H9 (cell line): ENCODE measurements at regions not wholly inside any gene's neighbourhood (a gene's known extent, or its start where the extent isn't known, plus 50 kb on each side); places are given as distances from the start of the nearest gene placed in this dataset.
"Not testable (repeated sequence)": the region's sequence is repeated elsewhere in the genome, so short reads cannot be mapped to it uniquely, and the experiment has no call there.

Experiments
- DNase-seq: peaks from one replicate; pipeline ENCODE4 v3.0.0-alpha.2; 2017
- H2AFZ ChIP-seq: one replicate; pipeline ENCODE4 v1.6.1; 2013; ENCODE audit warnings: mild to moderate bottlenecking, low read length, control low read depth, moderate library complexity
- H2AK5ac ChIP-seq: 2 replicates; pipeline ENCODE4 v1.6.1; 2013; ENCODE audit warnings: low read length, control low read depth, mixed read lengths; ENCODE audit not compliant: insufficient read length
- H2BK120ac ChIP-seq: one replicate; pipeline ENCODE4 v1.6.1; 2013; ENCODE audit warnings: low read depth, mild to moderate bottlenecking, low read length, control low read depth, inconsistent platforms; ENCODE audit not compliant: poor library complexity, severe bottlenecking
- H2BK12ac ChIP-seq: 2 replicates; pipeline ENCODE4 v1.6.1; 2013; ENCODE audit warnings: low read length, control low read depth, mixed read lengths, low read depth; ENCODE audit not compliant: insufficient read length
- H2BK15ac ChIP-seq: 2 replicates; pipeline ENCODE4 v1.6.1; 2013; ENCODE audit warnings: low read depth, low read length, control low read depth
- H2BK20ac ChIP-seq: one replicate; pipeline ENCODE4 v1.6.1; 2013; ENCODE audit warnings: low read depth, mild to moderate bottlenecking, low read length, control low read depth, inconsistent platforms; ENCODE audit not compliant: poor library complexity, severe bottlenecking
- H2BK5ac ChIP-seq: 2 replicates; pipeline ENCODE4 v1.6.1; 2013; ENCODE audit warnings: low read length, control low read depth, mixed read lengths; ENCODE audit not compliant: insufficient read length
- H3K14ac ChIP-seq: 2 replicates; pipeline ENCODE4 v1.6.1; 2013; ENCODE audit warnings: low read length, control low read depth; ENCODE audit not compliant: insufficient read depth
- H3K18ac ChIP-seq: 2 replicates; pipeline ENCODE4 v1.6.1; 2013; ENCODE audit warnings: low read depth, mild to moderate bottlenecking, mixed read lengths, low read length, control low read depth; ENCODE audit not compliant: insufficient read length
- H3K23ac ChIP-seq: 2 replicates; pipeline ENCODE4 v1.6.1; 2013; ENCODE audit warnings: low read length, control low read depth, mixed read lengths, low read depth; ENCODE audit not compliant: insufficient read length
- H3K23me2 ChIP-seq: 2 replicates; pipeline ENCODE4 v1.6.1; 2013; ENCODE audit warnings: low read depth, mild to moderate bottlenecking, mixed read lengths, low read length, control low read depth; ENCODE audit not compliant: insufficient read length, poor library complexity, severe bottlenecking
- H3K27ac ChIP-seq: 2 replicates; pipeline ENCODE4 v1.5.1; 2013; ENCODE audit warnings: low read length, control low read depth, mixed read lengths, low read depth; ENCODE audit not compliant: insufficient read length
- H3K27me3 ChIP-seq: 2 replicates; pipeline ENCODE4 v1.6.1; 2013; ENCODE audit warnings: low read length, control low read depth, inconsistent platforms; ENCODE audit not compliant: insufficient read depth
- H3K4ac ChIP-seq: 2 replicates; pipeline ENCODE4 v1.6.1; 2013; ENCODE audit warnings: low read depth, mild to moderate bottlenecking, control low read depth, inconsistent platforms, low read length, moderate library complexity
- H3K4me1 ChIP-seq: 2 replicates; pipeline ENCODE4 v1.6.1; 2013; ENCODE audit warnings: low read length, control low read depth, inconsistent platforms; ENCODE audit not compliant: insufficient read depth
- H3K4me2 ChIP-seq: 2 replicates; pipeline ENCODE4 v1.6.1; 2013; ENCODE audit warnings: low read length, control low read depth, mixed read lengths; ENCODE audit not compliant: insufficient read length, insufficient read depth
- H3K56ac ChIP-seq: 2 replicates; pipeline ENCODE4 v1.6.1; 2013; ENCODE audit warnings: low read depth, mild to moderate bottlenecking, mixed read lengths, low read length, control low read depth; ENCODE audit not compliant: insufficient read length
- H3K79me1 ChIP-seq: 2 replicates; pipeline ENCODE4 v1.6.1; 2013; ENCODE audit warnings: low read depth, mild to moderate bottlenecking, moderate library complexity, low read length, control low read depth, inconsistent platforms; ENCODE audit not compliant: insufficient read depth, poor library complexity, severe bottlenecking
- H3K79me2 ChIP-seq: 2 replicates; pipeline ENCODE4 v1.6.1; 2013; ENCODE audit warnings: low read length, control low read depth, inconsistent platforms; ENCODE audit not compliant: insufficient read depth
- H3K9ac ChIP-seq: 2 replicates; pipeline ENCODE4 v1.6.1; 2013; ENCODE audit warnings: low read length, control low read depth, mixed read lengths; ENCODE audit not compliant: insufficient read length; ENCODE audit errors: extremely low read depth
- H3K9me3 ChIP-seq: one replicate; pipeline ENCODE4 v1.6.1; 2013; ENCODE audit warnings: low read depth, low read length, inconsistent platforms; ENCODE audit not compliant: control insufficient read depth
- H3T11ph ChIP-seq: one replicate; pipeline ENCODE4 v1.6.1; 2013; ENCODE audit warnings: mild to moderate bottlenecking, low read length, control low read depth, inconsistent platforms
- H4K20me1 ChIP-seq: one replicate; pipeline ENCODE4 v1.6.1; 2013; ENCODE audit not compliant: control insufficient read depth, insufficient read length, insufficient read depth
- H4K5ac ChIP-seq: 2 replicates; pipeline ENCODE4 v1.6.1; 2013; ENCODE audit warnings: low read depth, mild to moderate bottlenecking, mixed read lengths, low read length, control low read depth; ENCODE audit not compliant: insufficient read length
- H4K8ac ChIP-seq: replicated peaks from 2 replicates; pipeline ENCODE4 v1.6.1; 2013; ENCODE audit warnings: low read length, control low read depth, mixed read lengths, low read depth; ENCODE audit not compliant: insufficient read length
- H4K91ac ChIP-seq: 2 replicates; pipeline ENCODE4 v1.6.1; 2013; ENCODE audit warnings: low read depth, mild to moderate bottlenecking, moderate library complexity, mixed read lengths, low read length, control low read depth; ENCODE audit not compliant: insufficient read length
- H3K27ac Mint-ChIP-seq, 3 experiments: 2 replicates in 2 of 3; 3 replicates in 1 of 3; pipeline ENCODE4 v1.8.0; 2020 to 2021; ENCODE audit warnings: mixed read lengths in 3 of 3, mild to moderate bottlenecking in 1 of 3, moderate library complexity in 1 of 3
- H3K27me3 Mint-ChIP-seq: 2 replicates; pipeline ENCODE4 v1.8.0; 2021; ENCODE audit warnings: low read depth, mild to moderate bottlenecking, moderate library complexity, mixed read lengths
- H3K36me3 Mint-ChIP-seq, 3 experiments: 2 replicates in 2 of 3; 3 replicates in 1 of 3; pipeline ENCODE4 v1.8.0; 2020 to 2021; ENCODE audit warnings: low read depth in 3 of 3, mixed read lengths in 3 of 3; ENCODE audit not compliant: insufficient read depth in 1 of 3
- H3K4me1 Mint-ChIP-seq, 2 experiments: 2 replicates each; pipeline ENCODE4 v1.8.0; 2020; ENCODE audit warnings: mixed read lengths in 2 of 2
- H3K4me3 Mint-ChIP-seq, 2 experiments: 2 replicates in 1 of 2; 3 replicates in 1 of 2; pipeline ENCODE4 v1.8.0; 2020 to 2021; ENCODE audit warnings: mild to moderate bottlenecking in 2 of 2, mixed read lengths in 2 of 2, moderate library complexity in 1 of 2
- H3K9me3 Mint-ChIP-seq, 2 experiments: 2 replicates in 1 of 2; 3 replicates in 1 of 2; pipeline ENCODE4 v1.8.0; 2020; ENCODE audit warnings: mild to moderate bottlenecking in 2 of 2, mixed read lengths in 2 of 2, moderate library complexity in 1 of 2
- WGBS: extraction: QIAGEN DNeasy Blood & Tissue Kit; methylation state at CpG from one replicate; pipeline ENCODE4 v1.1.7; 2013; ENCODE audit warnings: missing lambda C conversion rate, low lambda C conversion rate, mixed read lengths; ENCODE audit not compliant: insufficient read length; ENCODE audit errors: extremely low coverage; 5-methylcytosine and 5-hydroxymethylcytosine counted together

DNA sequence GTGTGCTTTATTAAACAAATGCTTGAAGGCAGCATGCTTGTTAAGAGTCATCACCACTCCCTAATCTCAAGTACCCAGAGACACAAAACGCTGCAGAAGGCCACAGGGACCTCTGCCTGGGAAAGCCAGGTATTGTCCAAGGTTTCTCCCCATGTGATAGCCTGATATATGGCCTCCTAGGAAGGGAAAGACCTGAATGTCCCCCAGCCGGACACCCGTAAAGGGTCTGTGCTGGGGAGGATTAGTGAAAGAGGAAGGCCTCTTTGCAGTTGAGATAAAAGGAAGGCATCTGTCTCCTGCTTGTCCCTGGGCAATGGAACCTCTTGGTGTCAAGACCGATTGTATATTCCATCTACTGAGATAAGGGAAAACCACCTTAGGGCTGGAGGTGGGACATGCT, 159.7 kb downstream of the ADRA2C start:
- not testable (repeated sequence) for H3K4me3 Mint-ChIP-seq, H2BK20ac ChIP-seq, DNase-seq, H3T11ph ChIP-seq, H3K23me2 ChIP-seq, H4K20me1 ChIP-seq, H3K4ac ChIP-seq, H3K79me1 ChIP-seq, H3K9ac ChIP-seq, H4K8ac ChIP-seq, H3K4me2 ChIP-seq, H4K5ac ChIP-seq, H3K27ac Mint-ChIP-seq, H4K91ac ChIP-seq, H2AK5ac ChIP-seq, H3K23ac ChIP-seq, H2BK5ac ChIP-seq, H2BK120ac ChIP-seq, H3K79me2 ChIP-seq, H3K36me3 Mint-ChIP-seq, H3K14ac ChIP-seq, H2BK15ac ChIP-seq, H3K18ac ChIP-seq, H3K27me3 ChIP-seq, H3K9me3 ChIP-seq, H3K4me1 ChIP-seq, H3K56ac ChIP-seq, H3K9me3 Mint-ChIP-seq, H2BK12ac ChIP-seq, H3K27ac ChIP-seq, H2AFZ ChIP-seq
- Mint-ChIP-seq H3K27me3 (peaks cover 26% of the 10 kb centered on the region), H3K4me1 (peaks cover 27 to 53% of the 10 kb centered on the region in 2 experiments)
- no CpG with 5 or more reads among the region's 4 CpGs for WGBS

- H3K27ac ChIP-seq, H3K27me3 ChIP-seq, H3K18ac ChIP-seq, DNase-seq, H3K4me1 ChIP-seq, H3K14ac ChIP-seq, H2AFZ ChIP-seq, H3K23ac ChIP-seq, H2BK12ac ChIP-seq, H4K91ac ChIP-seq, H2BK15ac ChIP-seq, H2AK5ac ChIP-seq, H3K9ac ChIP-seq, H2BK120ac ChIP-seq, H4K20me1 ChIP-seq, H2BK20ac ChIP-seq, H3K4me3 Mint-ChIP-seq, H4K5ac ChIP-seq, H3K4me2 ChIP-seq, H3K79me1 ChIP-seq, H3K23me2 ChIP-seq, H3K36me3 Mint-ChIP-seq, H3K56ac ChIP-seq, H3T11ph ChIP-seq, H3K4ac ChIP-seq, H4K8ac ChIP-seq, H3K9me3 ChIP-seq, H3K9me3 Mint-ChIP-seq, H3K79me2 ChIP-seq, H2BK5ac ChIP-seq: not testable (repeated sequence)
- Mint-ChIP-seq H3K4me1 (peaks cover 27 to 52% of the 10 kb centered on the region in 2 experiments), H3K27me3 (peaks cover 26% of the 10 kb centered on the region), H3K27ac (0 out of 7 replicates have a peak overlapping the region, but pooled peaks of 1 of the 3 experiments have one; percentile 19)
- WGBS: no CpG with 5 or more reads among the region's 10 CpGs
These were observed 160.1 kb downstream of the ADRA2C start for GRCh38 chr4:3926271-3926670.
